Adrenal gland (tissue), 9 donors: ENCODE measurements at regions not wholly inside any gene's neighbourhood (a gene's known extent, or its start where the extent isn't known, plus 50 kb on each side); places are given as distances from the start of the nearest gene placed in this dataset.

Source experiments
- DNase-seq, 7 donors: peaks; one replicate each; pipeline ENCODE4 v3.0.0-alpha.2; 2019 to 2020
- H3K27ac ChIP-seq, 5 donors: fragments of 200-600 bp; sonication (generic) in 4 of 5; 1 replicate in 3 of 5; 2 replicates in 2 of 5; pipeline versions ENCODE4 v1.5.1 to v1.8.0; 2016 to 2020; ENCODE audit warnings: mild to moderate bottlenecking in 1 of 5
- H3K27me3 ChIP-seq: fragments of 200-600 bp; 2 replicates; pipeline ENCODE4 v1.8.0; 2021
- H3K36me3 ChIP-seq, 2 donors: fragments of 200-600 bp; replicated peaks in 1 of 2; 1 replicate in 1 of 2; 2 replicates in 1 of 2; pipeline versions ENCODE4 v1.5.1 to v1.8.0; 2018 to 2022
- H3K4me1 ChIP-seq, 2 donors: fragments of 200-600 bp; replicated peaks in 1 of 2; 1 replicate in 1 of 2; 2 replicates in 1 of 2; pipeline versions ENCODE4 v1.5.1 to v1.8.0; 2018 to 2021
- H3K4me3 ChIP-seq, 4 donors: fragments of 200-600 bp; sonication (generic) in 3 of 4; one replicate each; pipeline ENCODE4 v1.5.1; 2016 to 2018
- H3K9me3 ChIP-seq, 3 donors: fragments of 200-600 bp; sonication (generic) in 1 of 3; replicated peaks in 1 of 3; 1 replicate in 2 of 3; 2 replicates in 1 of 3; pipeline versions ENCODE4 v1.5.1 to v1.8.0; 2016 to 2021
- POLR2A ChIP-seq, 2 donors: fragments of 450-650 bp; IDR thresholded peaks; one replicate each; pipeline ENCODE4 v1.6.1; 2017; ENCODE audit warnings: antibody characterized with exemption in 2 of 2, mild to moderate bottlenecking in 2 of 2, moderate library complexity in 1 of 2
- WGBS, 4 donors: extraction: QIAGEN DNeasy Blood & Tissue Kit in 2 of 4; methylation state at CpG; one replicate each; pipeline versions ENCODE4 v1.1.5 to v1.1.7; 2013 to 2017; 5-methylcytosine and 5-hydroxymethylcytosine counted together
- intact Hi-C, 2 donors: fragments of 100-400 bp; cut with DNase I; formaldehyde crosslinking; loops; one replicate each; pipeline versions ENCODE4 v1.14.1 to v1.15.0; 2022 to 2023
- TF ChIP-seq, protein P1 (sequence below), 6 experiments: fragments of 450-650 bp in 4 of 6; fragments of 200-600 bp in 2 of 6; sonication (generic) in 1 of 6; IDR thresholded peaks; 1 replicate in 5 of 6; 2 replicates in 1 of 6; pipeline versions ENCODE4 v1.5.1 to v1.8.0; 2016 to 2021; ENCODE audit warnings: antibody characterized with exemption in 6 of 6, mild to moderate bottlenecking in 2 of 6, moderate library complexity in 1 of 6
- donor health status: healthy with polysubstance abuse.
- donor health status: Bipolar disorder and iron deficiency.
- donor health status: DM: yes; HTN: yes; CAD: no.
- donor health status: DM: no; HTN: no; CAD: no.
- donor health status: DM: no; HTN: no; CAD: no.

DNA sequence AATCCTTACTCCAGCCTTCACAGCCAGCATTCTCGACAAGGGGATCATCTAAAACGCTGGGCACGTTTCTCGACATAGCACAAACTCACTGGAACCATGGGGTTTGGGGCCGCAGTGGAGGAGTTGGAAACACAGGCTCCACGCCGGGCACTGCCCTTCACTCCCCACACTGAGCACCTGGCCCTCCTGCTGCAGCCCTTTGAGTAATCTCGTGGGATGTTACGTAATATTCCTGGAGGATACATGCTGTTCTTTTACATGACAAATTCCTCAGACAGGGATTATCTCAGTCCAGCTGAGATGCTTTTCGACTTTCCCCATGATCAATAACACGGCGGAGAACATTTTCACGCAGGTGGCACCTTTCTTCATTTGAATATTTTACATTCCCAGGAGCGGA is 408.0 kb downstream of the SHANK2 start:
- Histone ChIP-seq H3K36me3 (no peaks in the 10 kb centered on the region), H3K4me3 (no peak overlapping the region), H3K4me1 (no peaks in the 10 kb centered on the region), H3K27ac (no peak overlapping the region), H3K9me3 (no peaks in the 10 kb centered on the region), H3K27me3 (no peaks in the 10 kb centered on the region)
- no peak for DNase-seq
- TF ChIP-seq, protein P1, sequence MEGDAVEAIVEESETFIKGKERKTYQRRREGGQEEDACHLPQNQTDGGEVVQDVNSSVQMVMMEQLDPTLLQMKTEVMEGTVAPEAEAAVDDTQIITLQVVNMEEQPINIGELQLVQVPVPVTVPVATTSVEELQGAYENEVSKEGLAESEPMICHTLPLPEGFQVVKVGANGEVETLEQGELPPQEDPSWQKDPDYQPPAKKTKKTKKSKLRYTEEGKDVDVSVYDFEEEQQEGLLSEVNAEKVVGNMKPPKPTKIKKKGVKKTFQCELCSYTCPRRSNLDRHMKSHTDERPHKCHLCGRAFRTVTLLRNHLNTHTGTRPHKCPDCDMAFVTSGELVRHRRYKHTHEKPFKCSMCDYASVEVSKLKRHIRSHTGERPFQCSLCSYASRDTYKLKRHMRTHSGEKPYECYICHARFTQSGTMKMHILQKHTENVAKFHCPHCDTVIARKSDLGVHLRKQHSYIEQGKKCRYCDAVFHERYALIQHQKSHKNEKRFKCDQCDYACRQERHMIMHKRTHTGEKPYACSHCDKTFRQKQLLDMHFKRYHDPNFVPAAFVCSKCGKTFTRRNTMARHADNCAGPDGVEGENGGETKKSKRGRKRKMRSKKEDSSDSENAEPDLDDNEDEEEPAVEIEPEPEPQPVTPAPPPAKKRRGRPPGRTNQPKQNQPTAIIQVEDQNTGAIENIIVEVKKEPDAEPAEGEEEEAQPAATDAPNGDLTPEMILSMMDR (IDR thresholded peaks at IDR 0.05) = no peak
- no peak for TF ChIP-seq POLR2A (IDR thresholded peaks at IDR 0.05)
- intact Hi-C loops = no loop called here
- WGBS, 4 donors = 81 to 87% (median 84%) methylated on average over 11 to 14 of the region's 14 CpGs

DNA sequence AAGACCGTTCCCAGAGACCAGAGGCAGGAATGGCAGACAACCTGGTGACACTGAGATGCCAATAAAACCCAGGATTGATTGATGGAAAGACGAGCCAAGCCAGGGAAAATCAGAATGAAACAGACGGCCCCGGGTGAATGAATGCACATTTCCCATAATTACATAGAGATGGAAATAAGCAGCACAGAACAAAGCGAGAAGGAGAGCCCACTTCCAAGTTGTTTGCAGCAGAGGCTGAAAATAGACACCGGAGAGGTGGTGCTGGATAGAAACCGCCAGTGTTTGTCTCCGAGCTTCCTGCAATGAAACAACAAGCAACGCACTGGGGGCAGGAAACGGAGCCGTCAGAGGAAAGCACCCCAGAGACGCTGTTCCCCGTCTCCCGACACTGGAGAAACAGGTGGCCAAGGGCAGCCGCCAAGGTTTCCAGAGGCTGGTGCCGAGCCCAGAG is 406.8 kb downstream of the SHANK2 start:
- no peak for TF ChIP-seq POLR2A (IDR thresholded peaks at IDR 0.05)
- TF ChIP-seq, protein P1 (IDR thresholded peaks at IDR 0.05) = no peak
- Histone ChIP-seq H3K4me3 (no peak overlapping the region), H3K9me3 (no peaks in the 10 kb centered on the region), H3K27ac (no peak overlapping the region), H3K27me3 (no peaks in the 10 kb centered on the region), H3K36me3 (no peaks in the 10 kb centered on the region), H3K4me1 (no peaks in the 10 kb centered on the region)
- intact Hi-C loops = no loop called here
- 58 to 66% (median 59%) methylated on average over 16 of the region's 16 CpGs for WGBS, 4 donors
- no peak for DNase-seq

DNA sequence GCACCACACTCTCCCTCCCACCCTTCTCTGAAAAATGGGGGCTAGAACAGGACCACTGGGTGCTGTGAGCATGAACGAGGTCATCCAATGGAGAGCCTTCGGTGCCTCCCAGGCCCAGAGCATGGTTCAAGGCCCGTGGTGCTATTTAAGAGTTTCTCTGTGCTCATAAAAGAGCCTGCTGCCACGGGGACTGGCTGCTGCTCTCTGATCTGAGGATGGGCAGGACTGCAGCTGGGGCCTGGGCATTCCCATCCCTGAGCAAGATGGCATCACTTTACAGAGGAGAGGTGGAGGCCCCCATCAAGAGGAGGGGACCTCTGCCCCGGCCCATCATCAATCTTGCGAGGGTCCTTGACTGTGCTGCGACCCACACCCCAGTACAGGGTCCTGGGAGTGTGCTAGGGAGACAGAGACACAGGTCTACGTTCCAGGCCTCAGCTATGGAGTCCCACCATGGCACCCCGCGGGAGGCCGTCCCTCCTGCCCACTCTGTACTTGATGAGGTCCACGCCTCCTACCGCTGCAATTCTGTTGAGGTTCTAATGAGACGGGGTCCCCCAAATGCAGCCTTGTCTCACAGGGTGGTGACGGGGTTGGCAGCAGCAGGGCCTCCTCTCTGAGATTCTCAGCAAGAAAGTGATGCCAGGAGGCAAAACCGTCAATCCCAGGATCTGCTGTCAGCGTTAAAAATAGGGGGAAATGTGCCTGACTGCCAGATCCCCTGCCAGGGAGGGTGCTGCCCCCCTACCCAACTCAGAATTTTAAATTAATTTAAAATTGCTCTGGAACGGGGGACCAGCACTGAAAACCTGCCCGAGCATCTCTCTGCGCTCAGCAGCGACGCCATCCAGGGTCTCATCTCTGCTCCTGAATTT is 405.4 kb downstream of the SHANK2 start:
- no peak overlapping the region for H3K27ac ChIP-seq
- H3K27me3 ChIP-seq = no peaks in the 10 kb centered on the region
- WGBS, 4 donors = 86 to 96% (median 90%) methylated on average over 13 to 22 of the region's 22 CpGs
- no peak for DNase-seq
- intact Hi-C loops = no loop called here
- H3K36me3 ChIP-seq = no peaks in the 10 kb centered on the region
- no peak for TF ChIP-seq POLR2A (IDR thresholded peaks at IDR 0.05)
- TF ChIP-seq, protein P1 (IDR thresholded peaks at IDR 0.05) = no peak
- H3K4me1 ChIP-seq = no peaks in the 10 kb centered on the region
- no peak overlapping the region for H3K4me3 ChIP-seq
- no peaks in the 10 kb centered on the region for H3K9me3 ChIP-seq

DNA sequence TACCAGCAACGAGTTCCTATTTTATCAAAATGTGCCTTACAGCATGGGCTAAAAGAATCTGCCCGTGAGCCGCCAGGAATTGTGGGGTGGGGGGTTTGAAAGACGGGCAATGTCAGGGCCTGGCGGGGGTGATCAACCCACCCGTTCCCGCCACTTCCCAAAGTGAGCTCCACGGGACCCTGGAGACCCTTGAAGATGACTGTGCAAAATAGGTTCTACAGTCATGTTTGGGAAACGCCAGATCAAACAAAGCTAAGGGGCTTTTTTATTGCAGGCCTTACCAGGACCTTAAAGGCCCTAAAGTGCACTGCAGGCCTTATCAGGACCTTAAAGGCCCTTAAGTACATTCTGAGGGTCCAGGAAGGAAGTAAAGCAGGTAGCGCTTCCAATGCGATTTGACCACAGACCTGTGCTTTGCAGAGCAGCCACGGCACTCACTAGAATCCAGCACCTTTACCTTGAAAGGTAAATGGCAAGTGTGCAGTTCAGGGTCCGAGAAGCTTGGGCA is 404.1 kb downstream of the SHANK2 start:
- no peaks in the 10 kb centered on the region for H3K27me3 ChIP-seq
- DNase-seq = no peak
- H3K4me3 ChIP-seq = no peak overlapping the region
- TF ChIP-seq, protein P1 (IDR thresholded peaks at IDR 0.05) = no peak
- TF ChIP-seq POLR2A (IDR thresholded peaks at IDR 0.05) = no peak
- no peaks in the 10 kb centered on the region for H3K4me1 ChIP-seq
- no peaks in the 10 kb centered on the region for H3K36me3 ChIP-seq
- H3K9me3 ChIP-seq = no peaks in the 10 kb centered on the region
- WGBS, 4 donors = 84 to 92% (median 91%) methylated on average over 10 to 13 of the region's 13 CpGs
- intact Hi-C loops = no loop called here
- no peak overlapping the region for H3K27ac ChIP-seq
